GM23248 (cell line): ENCODE measurements at regions not wholly inside any gene's neighbourhood (a gene's known extent, or its start where the extent isn't known, plus 50 kb on each side); places are given as distances from the start of the nearest gene placed in this dataset.

Experiments
- EZH2 ChIP-seq: fragments of 200-600 bp; sonication (generic); IDR thresholded peaks from 2 replicates; pipeline ENCODE4 v1.6.1; 2018; ENCODE audit warnings: antibody characterized with exemption, mild to moderate bottlenecking; ENCODE audit not compliant: insufficient read depth, poor library complexity, severe bottlenecking
- EZH2phosphoT487 ChIP-seq: fragments of 200-600 bp; sonication (generic); IDR thresholded peaks from 2 replicates; pipeline ENCODE4 v1.6.1; 2018; ENCODE audit warnings: antibody characterized with exemption, moderate library complexity, mild to moderate bottlenecking, low read depth; ENCODE audit not compliant: insufficient read depth

- TF ChIP-seq EZH2 (no peak), EZH2phosphoT487 (no peak)
Measured at GRCh38 chr3:187918081-187918644, 172.9 kb upstream of the BCL6 start.
